Neutrophil (primary cell): ENCODE measurements at regions not wholly inside any gene's neighbourhood (a gene's known extent, or its start where the extent isn't known, plus 50 kb on each side); places are given as distances from the start of the nearest gene placed in this dataset.

Source experiments
- H3K27ac ChIP-seq: fragments of 200-600 bp; sonication (generic); 2 replicates; pipeline ENCODE4 v1.5.1; 2016; ENCODE audit warnings: mild to moderate bottlenecking, moderate library complexity
- H3K27me3 ChIP-seq: fragments of 200-600 bp; sonication (generic); 2 replicates; pipeline ENCODE4 v1.6.0; 2016; ENCODE audit warnings: mild to moderate bottlenecking
- H3K36me3 ChIP-seq: fragments of 200-600 bp; sonication (generic); 2 replicates; pipeline ENCODE4 v1.5.1; 2017
- H3K4me1 ChIP-seq, 2 experiments: fragments of 200-600 bp in 1 of 2; sonication (generic) in 1 of 2; 1 replicate in 1 of 2; 2 replicates in 1 of 2; pipeline versions ENCODE4 v1.5.1 to v1.6.1; 2013 to 2016; ENCODE audit warnings: low read depth in 1 of 2, low read length in 1 of 2, mild to moderate bottlenecking in 1 of 2, moderate library complexity in 1 of 2; ENCODE audit not compliant: control insufficient read depth in 1 of 2, insufficient read depth in 1 of 2
- H3K4me3 ChIP-seq, 2 experiments: fragments of 200-600 bp in 1 of 2; sonication (generic) in 1 of 2; 1 replicate in 1 of 2; 2 replicates in 1 of 2; pipeline ENCODE4 v1.5.1; 2013 to 2016; ENCODE audit warnings: low read depth in 1 of 2, low read length in 1 of 2, mild to moderate bottlenecking in 1 of 2, moderate library complexity in 1 of 2
- H3K9me3 ChIP-seq: fragments of 200-600 bp; sonication (generic); 2 replicates; pipeline ENCODE4 v1.5.1; 2016
- TF ChIP-seq, protein P1 (sequence below): fragments of 200-600 bp; sonication (generic); IDR thresholded peaks from 2 replicates; pipeline ENCODE4 v1.5.1; 2016; ENCODE audit warnings: antibody characterized with exemption

DNA sequence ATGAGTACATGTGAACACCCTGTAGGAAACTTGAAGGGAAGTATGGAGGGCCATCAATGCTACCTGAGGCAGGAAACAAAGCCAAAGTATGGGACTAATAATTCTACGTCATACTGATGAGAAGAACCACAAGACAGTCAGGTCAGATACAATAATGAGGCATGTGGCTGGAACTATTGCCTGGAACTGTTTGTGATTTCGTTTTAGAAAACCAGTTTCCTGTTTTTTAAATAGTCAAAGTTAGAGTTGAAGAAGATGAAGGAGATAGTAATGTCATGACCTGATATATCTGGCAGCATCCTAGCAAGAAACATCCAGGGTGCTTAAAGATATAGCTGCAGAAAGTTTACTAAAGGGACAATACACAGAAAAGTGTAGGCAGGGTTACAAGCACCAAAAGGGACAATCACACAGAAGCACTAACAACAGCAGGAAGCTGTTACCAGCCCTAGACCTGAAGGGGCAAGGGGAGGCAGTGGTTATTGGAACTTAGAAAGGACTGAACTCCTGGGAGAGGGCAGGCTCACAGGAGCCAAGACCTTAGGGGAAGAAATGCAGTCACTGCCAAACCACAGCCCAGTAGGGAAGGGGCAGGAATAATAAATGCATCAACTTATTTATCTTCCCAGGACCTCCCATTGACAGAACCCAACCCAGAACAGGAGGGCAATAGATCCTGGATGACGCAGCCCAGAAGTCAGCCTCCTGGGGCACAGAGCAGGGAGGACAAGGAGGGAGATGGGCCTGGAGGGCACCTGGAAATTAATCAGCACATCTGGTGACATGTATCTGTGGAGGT lies 302.1 kb upstream of the STT3B start:
- Histone ChIP-seq H3K27ac (no peak overlapping the region), H3K27me3 (no peaks in the 10 kb centered on the region), H3K4me3 (no peak overlapping the region), H3K36me3 (no peaks in the 10 kb centered on the region), H3K4me1 (peaks cover 55 to 61% of the 10 kb centered on the region in 2 experiments), H3K9me3 (no peaks in the 10 kb centered on the region)
- TF ChIP-seq, protein P1, sequence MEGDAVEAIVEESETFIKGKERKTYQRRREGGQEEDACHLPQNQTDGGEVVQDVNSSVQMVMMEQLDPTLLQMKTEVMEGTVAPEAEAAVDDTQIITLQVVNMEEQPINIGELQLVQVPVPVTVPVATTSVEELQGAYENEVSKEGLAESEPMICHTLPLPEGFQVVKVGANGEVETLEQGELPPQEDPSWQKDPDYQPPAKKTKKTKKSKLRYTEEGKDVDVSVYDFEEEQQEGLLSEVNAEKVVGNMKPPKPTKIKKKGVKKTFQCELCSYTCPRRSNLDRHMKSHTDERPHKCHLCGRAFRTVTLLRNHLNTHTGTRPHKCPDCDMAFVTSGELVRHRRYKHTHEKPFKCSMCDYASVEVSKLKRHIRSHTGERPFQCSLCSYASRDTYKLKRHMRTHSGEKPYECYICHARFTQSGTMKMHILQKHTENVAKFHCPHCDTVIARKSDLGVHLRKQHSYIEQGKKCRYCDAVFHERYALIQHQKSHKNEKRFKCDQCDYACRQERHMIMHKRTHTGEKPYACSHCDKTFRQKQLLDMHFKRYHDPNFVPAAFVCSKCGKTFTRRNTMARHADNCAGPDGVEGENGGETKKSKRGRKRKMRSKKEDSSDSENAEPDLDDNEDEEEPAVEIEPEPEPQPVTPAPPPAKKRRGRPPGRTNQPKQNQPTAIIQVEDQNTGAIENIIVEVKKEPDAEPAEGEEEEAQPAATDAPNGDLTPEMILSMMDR, result no peak

DNA sequence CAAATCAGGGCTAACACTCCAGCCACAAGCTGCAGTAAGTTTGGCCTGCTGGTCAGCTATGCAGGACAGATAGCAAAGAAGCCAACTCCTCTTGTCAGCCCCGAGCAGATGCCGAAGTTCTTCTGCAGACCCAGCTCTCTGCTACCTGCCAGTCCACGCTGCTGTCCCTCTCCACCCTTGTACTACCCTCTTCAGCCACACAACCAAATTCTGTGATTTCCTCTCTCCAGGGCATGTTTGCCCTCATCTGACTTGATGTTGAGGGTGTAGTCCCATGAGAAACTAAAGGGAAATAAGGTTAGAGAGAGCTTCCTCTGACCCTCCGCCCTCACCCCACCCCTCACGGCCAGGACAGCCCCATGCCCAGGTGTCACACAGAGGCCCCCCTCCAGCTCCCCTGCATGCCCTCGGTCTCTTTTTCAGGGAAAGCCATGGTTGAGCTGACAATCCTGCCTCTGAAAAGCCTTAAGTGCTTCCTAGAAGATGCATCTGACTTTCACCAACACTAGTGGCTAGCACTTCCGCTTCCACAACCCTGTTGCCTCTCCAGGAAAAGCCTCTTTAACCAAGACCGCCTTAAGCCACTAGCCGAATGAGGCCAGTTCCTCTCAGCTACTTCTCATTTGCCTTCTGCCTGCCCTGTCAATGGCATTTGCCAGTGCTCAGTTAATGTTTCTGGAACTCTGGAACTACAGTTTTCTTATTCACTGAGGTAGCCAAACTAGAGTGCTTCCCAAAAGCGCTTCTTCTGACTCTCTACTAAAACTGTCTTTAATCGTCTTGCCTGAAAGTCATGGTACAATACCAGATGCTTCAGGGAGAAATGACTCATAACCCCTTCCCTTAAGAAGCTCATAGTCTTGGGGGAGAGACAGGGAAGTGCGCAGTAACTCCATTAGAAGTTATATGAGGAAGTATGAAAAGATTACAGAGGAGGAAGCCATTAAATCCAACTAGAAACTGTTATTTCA lies 300.4 kb upstream of the STT3B start:
- no peaks in the 10 kb centered on the region for H3K36me3 ChIP-seq
- peak overlapping the region in 1 of 2 experiments; percentile 21 for H3K4me3 ChIP-seq
- H3K9me3 ChIP-seq, result no peaks in the 10 kb centered on the region
- TF ChIP-seq, protein P1, result no peak
- H3K27ac ChIP-seq, result peak overlapping the region; percentile 77
- H3K4me1 ChIP-seq, result peaks cover 38 to 43% of the 10 kb centered on the region in 2 experiments
- no peaks in the 10 kb centered on the region for H3K27me3 ChIP-seq

DNA sequence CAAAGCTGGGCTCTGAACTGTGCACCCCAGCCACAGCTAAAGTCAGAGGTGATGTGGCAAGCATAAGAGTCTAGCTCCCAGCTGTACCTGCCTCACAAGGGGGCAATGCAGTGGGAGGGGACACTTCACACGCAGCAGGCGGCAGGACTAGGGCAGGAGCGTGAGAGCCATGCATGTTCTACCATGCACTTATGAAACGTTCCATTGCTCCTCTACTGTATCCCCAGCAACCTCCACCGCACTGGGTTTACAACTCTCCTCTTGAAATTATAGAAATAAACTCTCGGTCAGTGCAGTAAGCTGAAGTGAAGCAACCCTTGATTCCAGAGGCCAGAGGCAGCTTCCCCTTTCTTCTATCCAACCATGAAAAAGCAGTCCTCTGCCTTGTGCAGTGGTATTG lies 298.6 kb upstream of the STT3B start:
- Histone ChIP-seq H3K4me1 (peaks cover 33 to 38% of the 10 kb centered on the region in 2 experiments), H3K9me3 (no peaks in the 10 kb centered on the region), H3K36me3 (no peaks in the 10 kb centered on the region), H3K27ac (peak overlapping the region; percentile 77), H3K27me3 (no peaks in the 10 kb centered on the region), H3K4me3 (no peak overlapping the region)
- TF ChIP-seq, protein P1, result no peak

- TF ChIP-seq, protein P1, result no peak
- peaks cover 33 to 38% of the 10 kb centered on the region in 2 experiments for H3K4me1 ChIP-seq
- H3K4me3 ChIP-seq, result no peak overlapping the region
- no peaks in the 10 kb centered on the region for H3K27me3 ChIP-seq
- no peak overlapping the region for H3K27ac ChIP-seq
- no peaks in the 10 kb centered on the region for H3K36me3 ChIP-seq
- H3K9me3 ChIP-seq, result no peaks in the 10 kb centered on the region
These were observed 297.5 kb upstream of the STT3B start for GRCh38 chr3:31235062-31235700.

DNA sequence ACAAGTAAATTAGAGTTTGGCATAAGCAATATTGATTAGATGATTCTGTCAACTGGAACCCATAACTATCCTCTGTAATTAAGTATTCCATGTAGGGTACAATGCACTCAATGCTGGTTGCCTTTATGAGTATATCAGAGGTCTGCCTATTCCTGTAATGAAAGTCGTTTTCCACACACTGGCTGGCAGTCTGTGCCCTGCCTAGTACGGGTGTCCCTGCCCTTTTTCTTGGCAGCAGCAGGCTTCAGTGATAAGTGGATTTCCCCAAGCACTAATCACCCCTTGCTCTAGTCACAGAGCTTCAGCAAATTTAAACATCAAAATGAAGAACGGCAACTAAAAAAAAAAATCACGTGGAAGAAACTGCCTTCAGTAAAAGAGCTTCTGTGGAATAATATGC lies 294.8 kb upstream of the STT3B start:
- Histone ChIP-seq H3K27me3 (no peaks in the 10 kb centered on the region), H3K36me3 (no peaks in the 10 kb centered on the region), H3K9me3 (no peaks in the 10 kb centered on the region), H3K27ac (no peak overlapping the region), H3K4me3 (no peak overlapping the region), H3K4me1 (peaks cover 17 to 24% of the 10 kb centered on the region in 2 experiments)
- TF ChIP-seq, protein P1, result no peak
